ENCODE measurements at regions not wholly inside any gene's neighbourhood (a gene's known extent, or its start where the extent isn't known, plus 50 kb on each side); places are given as distances from the start of the nearest gene placed in this dataset.

GRCh38 chr15:85964471-85964870 lies 115.2 kb upstream of the AGBL1 start:
- peaks cover 8% of the 10 kb centered on the region for H3K27me3 Mint-ChIP-seq (ENCODE audit: low read depth)
- H3K27ac Mint-ChIP-seq: no peak overlapping the region
- no peaks in the 10 kb centered on the region for H3K4me1 Mint-ChIP-seq (ENCODE audit: low read depth)

GRCh38 chr15:85967553-85967952 lies 112.1 kb upstream of the AGBL1 start:
- no peaks in the 10 kb centered on the region for H3K36me3 Mint-ChIP-seq (ENCODE audit: low read depth)
- no peak overlapping the region for H3K4me3 Mint-ChIP-seq
- no peaks in the 10 kb centered on the region for H3K9me3 Mint-ChIP-seq
- no peaks in the 10 kb centered on the region for H3K4me1 Mint-ChIP-seq (ENCODE audit: low read depth)
- H3K27me3 Mint-ChIP-seq (ENCODE audit: low read depth): peaks cover 8% of the 10 kb centered on the region
- no peak overlapping the region for H3K27ac Mint-ChIP-seq
- DNase-seq (ENCODE audit: low spot score): no peak

More at GRCh38 chr15:85964471-85964870, 115.2 kb upstream of the AGBL1 start:
- DNase-seq (ENCODE audit: low spot score): no peak
- Mint-ChIP-seq H3K4me3 (no peak overlapping the region), H3K36me3 (ENCODE audit: low read depth) (no peaks in the 10 kb centered on the region), H3K9me3 (no peaks in the 10 kb centered on the region)

GRCh38 chr15:85972805-85973540 lies 106.7 kb upstream of the AGBL1 start:
- DNase-seq (ENCODE audit: low spot score): no peak
- H3K4me1 Mint-ChIP-seq (ENCODE audit: low read depth): no peaks in the 10 kb centered on the region
- no peaks in the 10 kb centered on the region for H3K36me3 Mint-ChIP-seq (ENCODE audit: low read depth)
- H3K27ac Mint-ChIP-seq: no peak overlapping the region
- H3K4me3 Mint-ChIP-seq: no peak overlapping the region
- H3K9me3 Mint-ChIP-seq: peaks cover 5% of the 10 kb centered on the region
- H3K27me3 Mint-ChIP-seq (ENCODE audit: low read depth): no peaks in the 10 kb centered on the region

- H3K4me1 Mint-ChIP-seq (ENCODE audit: low read depth): no peaks in the 10 kb centered on the region
- no peak overlapping the region for H3K27ac Mint-ChIP-seq
- H3K27me3 Mint-ChIP-seq (ENCODE audit: low read depth): no peaks in the 10 kb centered on the region
- peaks cover 5% of the 10 kb centered on the region for H3K9me3 Mint-ChIP-seq
- no peak overlapping the region for H3K4me3 Mint-ChIP-seq
- DNase-seq (ENCODE audit: low spot score): no peak
- H3K36me3 Mint-ChIP-seq (ENCODE audit: low read depth): no peaks in the 10 kb centered on the region
These were observed 105.9 kb upstream of the AGBL1 start for GRCh38 chr15:85973584-85974347.

GRCh38 chr15:85974348-85974705 lies 105.3 kb upstream of the AGBL1 start:
- peaks cover 5% of the 10 kb centered on the region for H3K9me3 Mint-ChIP-seq
- DNase-seq (ENCODE audit: low spot score): no peak
- no peaks in the 10 kb centered on the region for H3K4me1 Mint-ChIP-seq (ENCODE audit: low read depth)
- no peaks in the 10 kb centered on the region for H3K36me3 Mint-ChIP-seq (ENCODE audit: low read depth)
- H3K27me3 Mint-ChIP-seq (ENCODE audit: low read depth): no peaks in the 10 kb centered on the region
- no peak overlapping the region for H3K4me3 Mint-ChIP-seq
- no peak overlapping the region for H3K27ac Mint-ChIP-seq

- H3K4me3 Mint-ChIP-seq: no peak overlapping the region
- no peaks in the 10 kb centered on the region for H3K27me3 Mint-ChIP-seq (ENCODE audit: low read depth)
- peaks cover 5% of the 10 kb centered on the region for H3K9me3 Mint-ChIP-seq
- no peak for DNase-seq (ENCODE audit: low spot score)
- H3K4me1 Mint-ChIP-seq (ENCODE audit: low read depth): no peaks in the 10 kb centered on the region
- no peaks in the 10 kb centered on the region for H3K36me3 Mint-ChIP-seq (ENCODE audit: low read depth)
- H3K27ac Mint-ChIP-seq: no peak overlapping the region
These were observed 104.9 kb upstream of the AGBL1 start for GRCh38 chr15:85974742-85975141.

GRCh38 chr15:85976102-85976501 lies 103.6 kb upstream of the AGBL1 start:
- H3K27me3 Mint-ChIP-seq (ENCODE audit: low read depth): no peaks in the 10 kb centered on the region
- peaks cover 5% of the 10 kb centered on the region for H3K9me3 Mint-ChIP-seq
- H3K4me3 Mint-ChIP-seq: no peak overlapping the region
- no peaks in the 10 kb centered on the region for H3K4me1 Mint-ChIP-seq (ENCODE audit: low read depth)
- H3K27ac Mint-ChIP-seq: no peak overlapping the region
- no peaks in the 10 kb centered on the region for H3K36me3 Mint-ChIP-seq (ENCODE audit: low read depth)
- DNase-seq (ENCODE audit: low spot score): no peak

- H3K27ac Mint-ChIP-seq: no peak overlapping the region
- no peak for DNase-seq (ENCODE audit: low spot score)
These were observed 102.7 kb upstream of the AGBL1 start for GRCh38 chr15:85976986-85977385.

GRCh38 chr15:85977586-85977985 lies 102.1 kb upstream of the AGBL1 start:
- no peaks in the 10 kb centered on the region for H3K4me1 Mint-ChIP-seq (ENCODE audit: low read depth)
- no peak for DNase-seq (ENCODE audit: low spot score)
- peaks cover 5% of the 10 kb centered on the region for H3K9me3 Mint-ChIP-seq
- no peak overlapping the region for H3K27ac Mint-ChIP-seq
- no peaks in the 10 kb centered on the region for H3K27me3 Mint-ChIP-seq (ENCODE audit: low read depth)
- H3K36me3 Mint-ChIP-seq (ENCODE audit: low read depth): no peaks in the 10 kb centered on the region
- H3K4me3 Mint-ChIP-seq: no peak overlapping the region

More at GRCh38 chr15:85976986-85977385, 102.7 kb upstream of the AGBL1 start:
- H3K4me1 Mint-ChIP-seq (ENCODE audit: low read depth): no peaks in the 10 kb centered on the region
- H3K36me3 Mint-ChIP-seq (ENCODE audit: low read depth): no peaks in the 10 kb centered on the region
- H3K9me3 Mint-ChIP-seq: peaks cover 5% of the 10 kb centered on the region
- H3K4me3 Mint-ChIP-seq: no peak overlapping the region
- H3K27me3 Mint-ChIP-seq (ENCODE audit: low read depth): no peaks in the 10 kb centered on the region

GRCh38 chr15:85979929-85980328 lies 99.7 kb upstream of the AGBL1 start:
- no peaks in the 10 kb centered on the region for H3K27me3 Mint-ChIP-seq (ENCODE audit: low read depth)
- H3K4me3 Mint-ChIP-seq: no peak overlapping the region
- H3K27ac Mint-ChIP-seq: no peak overlapping the region
- H3K9me3 Mint-ChIP-seq: peaks cover 5% of the 10 kb centered on the region
- no peaks in the 10 kb centered on the region for H3K4me1 Mint-ChIP-seq (ENCODE audit: low read depth)
- no peaks in the 10 kb centered on the region for H3K36me3 Mint-ChIP-seq (ENCODE audit: low read depth)
- DNase-seq (ENCODE audit: low spot score): no peak

GRCh38 chr15:85980946-85981345 lies 98.7 kb upstream of the AGBL1 start:
- Mint-ChIP-seq H3K4me3 (no peak overlapping the region), H3K36me3 (ENCODE audit: low read depth) (no peaks in the 10 kb centered on the region), H3K4me1 (ENCODE audit: low read depth) (no peaks in the 10 kb centered on the region), H3K27ac (no peak overlapping the region), H3K27me3 (ENCODE audit: low read depth) (peaks cover 2% of the 10 kb centered on the region), H3K9me3 (peaks cover 5% of the 10 kb centered on the region)
- no peak for DNase-seq (ENCODE audit: low spot score)

GRCh38 chr15:85984241-85984640 lies 95.4 kb upstream of the AGBL1 start:
- no peak overlapping the region for H3K27ac Mint-ChIP-seq
- no peaks in the 10 kb centered on the region for H3K36me3 Mint-ChIP-seq (ENCODE audit: low read depth)
- no peaks in the 10 kb centered on the region for H3K9me3 Mint-ChIP-seq
- no peak overlapping the region for H3K4me3 Mint-ChIP-seq
- no peak for DNase-seq (ENCODE audit: low spot score)
- H3K4me1 Mint-ChIP-seq (ENCODE audit: low read depth): no peaks in the 10 kb centered on the region
- H3K27me3 Mint-ChIP-seq (ENCODE audit: low read depth): peaks cover 2% of the 10 kb centered on the region

GRCh38 chr15:85986116-85986515 lies 93.6 kb upstream of the AGBL1 start:
- H3K27me3 Mint-ChIP-seq (ENCODE audit: low read depth): peaks cover 2% of the 10 kb centered on the region
- H3K4me3 Mint-ChIP-seq: no peak overlapping the region
- no peaks in the 10 kb centered on the region for H3K9me3 Mint-ChIP-seq
- no peaks in the 10 kb centered on the region for H3K36me3 Mint-ChIP-seq (ENCODE audit: low read depth)
- H3K27ac Mint-ChIP-seq: no peak overlapping the region
- no peaks in the 10 kb centered on the region for H3K4me1 Mint-ChIP-seq (ENCODE audit: low read depth)
- no peak for DNase-seq (ENCODE audit: low spot score)

GRCh38 chr15:85986741-85987140 lies 92.9 kb upstream of the AGBL1 start:
- H3K27ac Mint-ChIP-seq: no peak overlapping the region
- H3K4me1 Mint-ChIP-seq (ENCODE audit: low read depth): no peaks in the 10 kb centered on the region
- H3K4me3 Mint-ChIP-seq: no peak overlapping the region
- H3K27me3 Mint-ChIP-seq (ENCODE audit: low read depth): peaks cover 2% of the 10 kb centered on the region
- DNase-seq (ENCODE audit: low spot score): no peak
- no peaks in the 10 kb centered on the region for H3K9me3 Mint-ChIP-seq
- H3K36me3 Mint-ChIP-seq (ENCODE audit: low read depth): no peaks in the 10 kb centered on the region
